Cardiac muscle cell (in vitro differentiated cells and primary cell): ENCODE measurements at regions not wholly inside any gene's neighbourhood (a gene's known extent, or its start where the extent isn't known, plus 50 kb on each side); places are given as distances from the start of the nearest gene placed in this dataset.
"Not testable (repeated sequence)": the region's sequence is repeated elsewhere in the genome, so short reads cannot be mapped to it uniquely, and the experiment has no call there.

ENCODE experiments used
- DNase-seq, 2 donors: peaks; one replicate each; pipeline versions ENCODE4 v3.0.0 to v3.0.0-alpha.2; 2010 to 2017; ENCODE audit warnings: low read depth in 1 of 2, low spot score in 1 of 2
- H3K27ac ChIP-seq: fragments of 200-600 bp; sonication (generic); 2 replicates; pipeline ENCODE4 v1.5.1; 2016
- H3K27me3 ChIP-seq: fragments of 200-600 bp; sonication (generic); 2 replicates; pipeline ENCODE4 v1.6.0; 2016; ENCODE audit warnings: control low read depth
- H3K36me3 ChIP-seq: fragments of 200-600 bp; sonication (generic); 2 replicates; pipeline ENCODE4 v1.5.1; 2016; ENCODE audit warnings: control low read depth
- H3K4me1 ChIP-seq: fragments of 200-600 bp; sonication (generic); 2 replicates; pipeline ENCODE4 v1.8.1; 2017; ENCODE audit warnings: low read depth, mild to moderate bottlenecking, mixed run types
- H3K4me3 ChIP-seq: fragments of 200-600 bp; sonication (generic); 2 replicates; pipeline ENCODE4 v1.5.1; 2016; ENCODE audit warnings: mild to moderate bottlenecking
- H3K9me3 ChIP-seq: fragments of 200-600 bp; sonication (generic); 2 replicates; pipeline ENCODE4 v1.5.1; 2017; ENCODE audit warnings: low read depth, mild to moderate bottlenecking, control low read depth
- CTCF ChIP-seq: IDR thresholded peaks from 2 replicates; pipeline ENCODE4 v1.5.1; 2012; ENCODE audit warnings: low read depth, mild to moderate bottlenecking, low read length

- Histone ChIP-seq H3K4me1 (no peaks in the 10 kb centered on the region), H3K27me3 (no peaks in the 10 kb centered on the region), H3K27ac (no peak overlapping the region), H3K9me3 (no peaks in the 10 kb centered on the region), H3K36me3 (no peaks in the 10 kb centered on the region), H3K4me3 (no peak overlapping the region)
- no peak for TF ChIP-seq CTCF
- no peak for DNase-seq
Measured at GRCh38 chrX:66872771-66873170, 233.9 kb upstream of the EDA2R start.

GRCh38 chrX:66863721-66864120 lies 224.8 kb upstream of the EDA2R start:
- no peak for TF ChIP-seq CTCF
- Histone ChIP-seq H3K4me1 (no peaks in the 10 kb centered on the region), H3K27ac (no peak overlapping the region), H3K36me3 (no peaks in the 10 kb centered on the region), H3K27me3 (no peaks in the 10 kb centered on the region), H3K4me3 (no peak overlapping the region), H3K9me3 (no peaks in the 10 kb centered on the region)
- DNase-seq: no peak

GRCh38 chrX:66833426-66833825 lies 194.5 kb upstream of the EDA2R start:
- Histone ChIP-seq H3K4me3 (no peak overlapping the region), H3K4me1 (no peaks in the 10 kb centered on the region), H3K36me3 (no peaks in the 10 kb centered on the region), H3K9me3 (no peaks in the 10 kb centered on the region), H3K27ac (no peak overlapping the region), H3K27me3 (no peaks in the 10 kb centered on the region)
- no peak for TF ChIP-seq CTCF
- no peak for DNase-seq

GRCh38 chrX:66815227-66815626 lies 176.3 kb upstream of the EDA2R start:
- no peaks in the 10 kb centered on the region for H3K9me3 ChIP-seq
- no peaks in the 10 kb centered on the region for H3K27me3 ChIP-seq
- TF ChIP-seq CTCF: no peak
- no peak overlapping the region for H3K4me3 ChIP-seq
- H3K4me1 ChIP-seq: no peaks in the 10 kb centered on the region
- no peak overlapping the region for H3K27ac ChIP-seq
- no peaks in the 10 kb centered on the region for H3K36me3 ChIP-seq
- DNase-seq: no peak

GRCh38 chrX:66794514-66794913 lies 155.6 kb upstream of the EDA2R start:
- H3K9me3 ChIP-seq, H3K36me3 ChIP-seq, DNase-seq, H3K27ac ChIP-seq, H3K4me1 ChIP-seq, H3K27me3 ChIP-seq, H3K4me3 ChIP-seq: not testable (repeated sequence)

- DNase-seq: peak in 1 of 2 donors; percentile 4
- no peaks in the 10 kb centered on the region for H3K27me3 ChIP-seq
- H3K36me3 ChIP-seq: no peaks in the 10 kb centered on the region
- H3K27ac ChIP-seq: no peak overlapping the region
- no peaks in the 10 kb centered on the region for H3K9me3 ChIP-seq
- no peaks in the 10 kb centered on the region for H3K4me1 ChIP-seq
- TF ChIP-seq CTCF: no peak
- no peak overlapping the region for H3K4me3 ChIP-seq
Measured at GRCh38 chrX:66766318-66766717, 127.4 kb upstream of the EDA2R start.
